Heart left ventricle (tissue), 13 donors: ENCODE measurements at regions not wholly inside any gene's neighbourhood (a gene's known extent, or its start where the extent isn't known, plus 50 kb on each side); places are given as distances from the start of the nearest gene placed in this dataset.

Experiments used
- CTCF ChIP-seq, 12 donors: fragments of 200-600 bp; sonication (generic) in 4 of 12; IDR thresholded peaks; one replicate each; pipeline versions ENCODE4 v1.5.0 to v1.8.0; 2018 to 2022; ENCODE audit warnings: antibody characterized with exemption in 12 of 12, mild to moderate bottlenecking in 5 of 12
- POLR2A ChIP-seq, 2 donors: fragments of 450-650 bp; IDR thresholded peaks; one replicate each; pipeline ENCODE4 v1.6.1; 2017; ENCODE audit warnings: antibody characterized with exemption in 2 of 2, mild to moderate bottlenecking in 2 of 2, moderate library complexity in 2 of 2
- donor health status: ischemic (EF 13 %, LVEDD 7.1; RV severe dilation, severe dysfunction).
- donor health status: DM: no; HTN: yes; CAD: no.
- donor health status: DM: no; HTN: no; CAD: no.
- donor health status: ischemic (EF 25% LVEDD 6.9; RV normal size, moderate dysfunction).
- donor health status: ischemic (EF 25% LVEDD 5.7; RV mildly dilated, moderate dysfunction).
- donor health status: ischemic (EF 35%, LVEDD 5.7; RV mildly dilated, moderate dysfunction).
- donor health status: nonischemic (EF 11% LVEDD 7.7; RV severe dilation, severe dysfunction).
- donor health status: DM: yes; HTN: yes; CAD: no.
- donor health status: PGD.
- donor health status: ischemic (EF 29% LVEDD 5.4; RV normal size, mild dysfunction).
- donor health status: nonischemic (EF 23%, LVEDD 6.1; RV moderate dilation, normal function).

- TF ChIP-seq CTCF (IDR thresholded peaks at IDR 0.05) (no peak), POLR2A (IDR thresholded peaks at IDR 0.05) (no peak)
Measured at GRCh38 chr5:103436656-103437055, 125.9 kb downstream of the NUDT12 start.
